K562 (cell line): ENCODE measurements at regions not wholly inside any gene's neighbourhood (a gene's known extent, or its start where the extent isn't known, plus 50 kb on each side); places are given as distances from the start of the nearest gene placed in this dataset.

Source experiments
- BACH1 ChIP-seq: fragments of 200-800 bp; sonication (Bioruptor generic); IDR thresholded peaks from 2 replicates; pipeline ENCODE4 v1.6.1; 2016; ENCODE audit warnings: missing genetic modification characterization, missing compliant biosample characterization
- ERF ChIP-seq: fragments of 450-650 bp; formaldehyde crosslinking; IDR thresholded peaks from 2 replicates; pipeline ENCODE4 v1.4.0; 2020; ENCODE audit warnings: mild to moderate bottlenecking, mixed read lengths
- EZH2 ChIP-seq: IDR thresholded peaks from 2 replicates; pipeline ENCODE4 v1.6.1; 2012; ENCODE audit warnings: low read depth, mild to moderate bottlenecking, inconsistent platforms, low read length, borderline replicate concordance
- NFRKB ChIP-seq: fragments of 450-650 bp; IDR thresholded peaks from 2 replicates; pipeline ENCODE4 v1.6.1; 2016; ENCODE audit warnings: low read depth
- ZNF644 ChIP-seq: fragments of 200-800 bp; sonication (Bioruptor generic); IDR thresholded peaks from 2 replicates; pipeline ENCODE4 v1.6.1; 2016; ENCODE audit warnings: low read depth, missing genetic modification characterization, missing compliant biosample characterization
- ZZZ3 ChIP-seq: fragments of 450-650 bp; IDR thresholded peaks from 2 replicates; pipeline ENCODE4 v1.6.1; 2016; ENCODE audit warnings: antibody characterized with exemption, mild to moderate bottlenecking, moderate library complexity
- TF ChIP-seq, protein P1 (sequence below): sonication (generic); formaldehyde crosslinking; IDR thresholded peaks from 2 replicates; pipeline ENCODE4 v1.8.1; 2023; ENCODE audit warnings: mild to moderate bottlenecking, missing genetic modification reagents, moderate library complexity
- TF ChIP-seq, protein P2 (sequence below), 3 experiments: IDR thresholded peaks in 2 of 3; conservative IDR thresholded peaks in 1 of 3; 2 replicates each; pipeline ENCODE4 v1.5.1; 2011 to 2012; ENCODE audit warnings: low read length in 3 of 3, mild to moderate bottlenecking in 3 of 3, control low read depth in 2 of 3, improper control_type of control experiment in 1 of 3, inconsistent platforms in 1 of 3, low read depth in 1 of 3, mixed read lengths in 1 of 3, moderate library complexity in 1 of 3; ENCODE audit not compliant: insufficient read depth in 2 of 3
- TF ChIP-seq, protein P3 (sequence below): sonication (generic); formaldehyde crosslinking; IDR thresholded peaks from 2 replicates; pipeline ENCODE4 v1.8.0; 2022; ENCODE audit warnings: mild to moderate bottlenecking, missing genetic modification reagents
- TF ChIP-seq, protein P4 (sequence below): sonication (generic); formaldehyde crosslinking; IDR thresholded peaks from 2 replicates; pipeline ENCODE4 v1.8.1; 2023; ENCODE audit warnings: mild to moderate bottlenecking, missing genetic modification reagents

DNA sequence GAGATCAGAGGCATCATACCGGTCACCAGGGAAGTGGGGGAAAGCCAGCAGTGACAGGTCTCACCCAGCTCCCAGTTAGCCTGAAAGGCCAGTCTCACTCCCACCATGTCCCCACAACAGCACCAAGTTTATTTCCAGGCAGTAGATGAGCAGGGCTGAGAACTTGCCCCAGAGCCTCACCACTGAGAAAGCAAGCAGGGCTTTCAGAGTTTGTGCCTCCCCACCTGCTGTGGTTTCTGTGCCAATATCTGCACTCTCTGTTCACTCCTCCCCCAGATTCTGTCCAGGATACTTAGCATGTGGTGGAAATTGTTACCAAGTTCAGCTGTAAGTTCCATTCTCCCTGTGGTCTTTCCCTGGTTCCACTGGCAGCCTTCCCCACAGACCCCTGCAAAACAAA lies 255.0 kb upstream of the HTR1E start:
- TF ChIP-seq, protein P1, sequence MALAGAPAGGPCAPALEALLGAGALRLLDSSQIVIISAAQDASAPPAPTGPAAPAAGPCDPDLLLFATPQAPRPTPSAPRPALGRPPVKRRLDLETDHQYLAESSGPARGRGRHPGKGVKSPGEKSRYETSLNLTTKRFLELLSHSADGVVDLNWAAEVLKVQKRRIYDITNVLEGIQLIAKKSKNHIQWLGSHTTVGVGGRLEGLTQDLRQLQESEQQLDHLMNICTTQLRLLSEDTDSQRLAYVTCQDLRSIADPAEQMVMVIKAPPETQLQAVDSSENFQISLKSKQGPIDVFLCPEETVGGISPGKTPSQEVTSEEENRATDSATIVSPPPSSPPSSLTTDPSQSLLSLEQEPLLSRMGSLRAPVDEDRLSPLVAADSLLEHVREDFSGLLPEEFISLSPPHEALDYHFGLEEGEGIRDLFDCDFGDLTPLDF (CRISPR knock-in tag): no peak
- TF ChIP-seq, protein P2, sequence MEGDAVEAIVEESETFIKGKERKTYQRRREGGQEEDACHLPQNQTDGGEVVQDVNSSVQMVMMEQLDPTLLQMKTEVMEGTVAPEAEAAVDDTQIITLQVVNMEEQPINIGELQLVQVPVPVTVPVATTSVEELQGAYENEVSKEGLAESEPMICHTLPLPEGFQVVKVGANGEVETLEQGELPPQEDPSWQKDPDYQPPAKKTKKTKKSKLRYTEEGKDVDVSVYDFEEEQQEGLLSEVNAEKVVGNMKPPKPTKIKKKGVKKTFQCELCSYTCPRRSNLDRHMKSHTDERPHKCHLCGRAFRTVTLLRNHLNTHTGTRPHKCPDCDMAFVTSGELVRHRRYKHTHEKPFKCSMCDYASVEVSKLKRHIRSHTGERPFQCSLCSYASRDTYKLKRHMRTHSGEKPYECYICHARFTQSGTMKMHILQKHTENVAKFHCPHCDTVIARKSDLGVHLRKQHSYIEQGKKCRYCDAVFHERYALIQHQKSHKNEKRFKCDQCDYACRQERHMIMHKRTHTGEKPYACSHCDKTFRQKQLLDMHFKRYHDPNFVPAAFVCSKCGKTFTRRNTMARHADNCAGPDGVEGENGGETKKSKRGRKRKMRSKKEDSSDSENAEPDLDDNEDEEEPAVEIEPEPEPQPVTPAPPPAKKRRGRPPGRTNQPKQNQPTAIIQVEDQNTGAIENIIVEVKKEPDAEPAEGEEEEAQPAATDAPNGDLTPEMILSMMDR (IDR thresholded peaks at IDR 0.05 in 2 of 3, conservative IDR thresholded peaks at IDR 0.05 in 1 of 3; ENCODE audit: insufficient read depth in 2 of 3, low read depth in 1 of 3, low read length in 3 of 3): no peak
- TF ChIP-seq BACH1 (tag) (no peak), EZH2 (no peak), ZNF644 (tag) (no peak), ZZZ3 (no peak), NFRKB (no peak), ERF (CRISPR knock-in tag) (no peak)
- TF ChIP-seq, protein P3, sequence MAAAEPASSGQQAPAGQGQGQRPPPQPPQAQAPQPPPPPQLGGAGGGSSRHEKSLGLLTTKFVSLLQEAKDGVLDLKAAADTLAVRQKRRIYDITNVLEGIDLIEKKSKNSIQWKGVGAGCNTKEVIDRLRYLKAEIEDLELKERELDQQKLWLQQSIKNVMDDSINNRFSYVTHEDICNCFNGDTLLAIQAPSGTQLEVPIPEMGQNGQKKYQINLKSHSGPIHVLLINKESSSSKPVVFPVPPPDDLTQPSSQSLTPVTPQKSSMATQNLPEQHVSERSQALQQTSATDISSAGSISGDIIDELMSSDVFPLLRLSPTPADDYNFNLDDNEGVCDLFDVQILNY (CRISPR knock-in tag): no peak
- TF ChIP-seq, protein P4, sequence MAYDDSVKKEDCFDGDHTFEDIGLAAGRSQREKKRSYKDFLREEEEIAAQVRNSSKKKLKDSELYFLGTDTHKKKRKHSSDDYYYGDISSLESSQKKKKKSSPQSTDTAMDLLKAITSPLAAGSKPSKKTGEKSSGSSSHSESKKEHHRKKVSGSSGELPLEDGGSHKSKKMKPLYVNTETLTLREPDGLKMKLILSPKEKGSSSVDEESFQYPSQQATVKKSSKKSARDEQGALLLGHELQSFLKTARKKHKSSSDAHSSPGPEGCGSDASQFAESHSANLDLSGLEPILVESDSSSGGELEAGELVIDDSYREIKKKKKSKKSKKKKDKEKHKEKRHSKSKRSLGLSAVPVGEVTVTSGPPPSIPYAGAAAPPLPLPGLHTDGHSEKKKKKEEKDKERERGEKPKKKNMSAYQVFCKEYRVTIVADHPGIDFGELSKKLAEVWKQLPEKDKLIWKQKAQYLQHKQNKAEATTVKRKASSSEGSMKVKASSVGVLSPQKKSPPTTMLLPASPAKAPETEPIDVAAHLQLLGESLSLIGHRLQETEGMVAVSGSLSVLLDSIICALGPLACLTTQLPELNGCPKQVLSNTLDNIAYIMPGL (CRISPR knock-in tag): no peak
